ENCODE measurements at regions not wholly inside any gene's neighbourhood (a gene's known extent, or its start where the extent isn't known, plus 50 kb on each side); places are given as distances from the start of the nearest gene placed in this dataset.

DNA sequence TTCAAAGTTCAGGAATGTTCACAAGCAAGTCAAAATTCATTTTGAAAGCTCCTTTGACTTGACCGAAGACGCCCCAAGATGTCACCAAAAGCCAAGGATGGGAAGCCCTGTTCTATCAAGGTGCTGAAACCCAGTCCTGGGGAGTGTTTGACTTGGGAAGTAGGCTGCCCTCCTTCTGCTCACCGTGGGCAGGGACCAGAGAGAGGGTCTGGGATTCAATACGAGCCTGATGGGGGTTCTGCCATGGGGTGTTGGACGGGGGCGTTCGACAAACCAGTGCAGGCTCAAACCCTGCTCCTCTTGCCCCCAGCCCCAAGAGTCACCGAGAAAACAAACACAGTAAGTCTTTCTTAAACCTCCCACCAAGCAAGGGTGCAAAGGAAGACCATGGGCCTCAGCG is 150.1 kb upstream of the DIO3 start:
- Histone ChIP-seq H3K14ac (ENCODE audit: low read length in 2 of 2) (no peak overlapping the region), H2BK5ac (ENCODE audit: low read depth, low read length, poor library complexity, severe bottlenecking) (no peak overlapping the region), H3K4me2 (ENCODE audit: low read length, poor library complexity, severe bottlenecking) (no peak overlapping the region), H3K23ac (ENCODE audit: low read length in 2 of 2) (no peak overlapping the region), H4K8ac (ENCODE audit: low read length) (no peak overlapping the region), H3K4ac (ENCODE audit: low read depth in 1 of 2, low read length in 2 of 2) (no peak overlapping the region), H3K4me1 (ENCODE audit: control insufficient read depth, insufficient read depth, low read depth, low read length) (no peaks in the 10 kb centered on the region), H2AK5ac (ENCODE audit: low read length, severe bottlenecking) (no peak overlapping the region), H3K9ac (ENCODE audit: low read length) (no peak overlapping the region), H2BK120ac (ENCODE audit: low read depth, low read length) (no peak overlapping the region), H3K27ac (ENCODE audit: low read length, poor library complexity, severe bottlenecking) (no peak overlapping the region), H2BK15ac (ENCODE audit: low read depth, poor library complexity, severe bottlenecking) (no peak overlapping the region), H3K79me1 (replicated peaks; ENCODE audit: low read length, poor library complexity, severe bottlenecking) (no peaks in the 10 kb centered on the region), H2AFZ (ENCODE audit: low read depth, low read length) (no peak overlapping the region), H3K36me3 (ENCODE audit: control insufficient read depth in 1 of 2, insufficient read depth in 2 of 2, low read depth in 1 of 2, low read length in 2 of 2) (no peaks in the 10 kb centered on the region), H4K91ac (ENCODE audit: low read length) (no peak overlapping the region), H2BK12ac (ENCODE audit: low read length in 2 of 2) (no peak overlapping the region), H3K18ac (ENCODE audit: low read depth in 1 of 2, low read length in 2 of 2) (no peak overlapping the region), H3K27me3 (ENCODE audit: control insufficient read depth in 1 of 2, insufficient read depth in 1 of 2, low read length in 2 of 2) (peaks cover 0 to 41% of the 10 kb centered on the region in 2 experiments), H3K4me3 (ENCODE audit: insufficient read depth in 1 of 2, low read depth in 1 of 2, low read length in 2 of 2) (no peak overlapping the region), H3K9me3 (ENCODE audit: control insufficient read depth, low read length) (no peaks in the 10 kb centered on the region)
- WGBS, result 86% methylated on average over 9 of the region's 9 CpGs
- no peak for DNase-seq

DNA sequence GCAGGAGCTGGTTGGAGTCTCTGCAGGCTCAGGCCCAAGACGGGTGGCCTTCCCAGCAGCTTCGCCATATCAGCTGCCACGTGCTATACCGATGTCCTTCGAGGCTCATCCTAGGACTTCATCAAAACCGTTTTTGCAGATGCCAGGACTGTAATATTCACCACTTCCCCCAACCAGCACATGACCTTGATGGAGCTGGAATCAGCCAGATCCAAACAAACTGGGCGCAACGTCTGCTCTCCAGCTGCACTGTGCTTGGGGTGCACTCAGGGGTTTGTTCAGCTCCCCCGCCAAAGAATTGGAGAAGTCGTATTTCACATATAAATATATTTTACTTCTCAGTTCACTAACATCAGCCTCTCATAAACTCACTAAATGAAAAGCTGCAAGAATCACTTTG is 149.5 kb upstream of the DIO3 start:
- Histone ChIP-seq H2AK5ac (ENCODE audit: low read length, severe bottlenecking) (no peak overlapping the region), H3K4me1 (ENCODE audit: control insufficient read depth, insufficient read depth, low read depth, low read length) (no peaks in the 10 kb centered on the region), H3K27me3 (ENCODE audit: control insufficient read depth in 1 of 2, insufficient read depth in 1 of 2, low read length in 2 of 2) (peaks cover 0 to 44% of the 10 kb centered on the region in 2 experiments), H3K4me3 (ENCODE audit: insufficient read depth in 1 of 2, low read depth in 1 of 2, low read length in 2 of 2) (no peak overlapping the region), H3K27ac (ENCODE audit: low read length, poor library complexity, severe bottlenecking) (no peak overlapping the region), H2BK15ac (ENCODE audit: low read depth, poor library complexity, severe bottlenecking) (no peak overlapping the region), H3K4me2 (ENCODE audit: low read length, poor library complexity, severe bottlenecking) (no peak overlapping the region), H4K91ac (ENCODE audit: low read length) (no peak overlapping the region), H3K18ac (ENCODE audit: low read depth in 1 of 2, low read length in 2 of 2) (no peak overlapping the region), H2BK12ac (ENCODE audit: low read length in 2 of 2) (no peak overlapping the region), H2AFZ (ENCODE audit: low read depth, low read length) (no peak overlapping the region), H3K9ac (ENCODE audit: low read length) (no peak overlapping the region), H4K8ac (ENCODE audit: low read length) (no peak overlapping the region), H3K14ac (ENCODE audit: low read length in 2 of 2) (no peak overlapping the region), H3K9me3 (ENCODE audit: control insufficient read depth, low read length) (no peaks in the 10 kb centered on the region), H2BK5ac (ENCODE audit: low read depth, low read length, poor library complexity, severe bottlenecking) (no peak overlapping the region), H2BK120ac (ENCODE audit: low read depth, low read length) (no peak overlapping the region), H3K23ac (ENCODE audit: low read length in 2 of 2) (no peak overlapping the region), H3K36me3 (ENCODE audit: control insufficient read depth in 1 of 2, insufficient read depth in 2 of 2, low read depth in 1 of 2, low read length in 2 of 2) (no peaks in the 10 kb centered on the region), H3K79me1 (replicated peaks; ENCODE audit: low read length, poor library complexity, severe bottlenecking) (no peaks in the 10 kb centered on the region), H3K4ac (ENCODE audit: low read depth in 1 of 2, low read length in 2 of 2) (no peak overlapping the region)
- DNase-seq, result no peak
- 86% methylated on average over 9 of the region's 10 CpGs for WGBS

DNA sequence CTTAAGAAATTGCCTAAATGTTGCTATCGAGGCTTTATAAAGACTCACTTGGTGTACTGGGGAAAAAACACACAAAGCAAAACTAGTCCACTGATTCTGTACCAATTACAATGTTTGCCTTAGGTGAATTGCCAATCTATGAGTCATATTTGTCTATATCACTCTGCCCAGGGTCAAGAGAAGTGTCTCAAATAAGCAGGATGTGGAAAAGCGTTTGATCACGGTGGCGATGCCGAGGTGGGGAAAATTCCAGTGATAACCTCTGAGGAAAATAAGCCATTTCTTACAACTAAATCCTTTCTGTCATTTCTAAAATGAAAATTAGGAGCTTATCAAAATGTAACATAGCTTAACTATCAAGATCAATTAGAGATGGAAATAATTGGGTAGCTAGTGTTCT is 148.6 kb upstream of the DIO3 start:
- Histone ChIP-seq H3K4me3 (ENCODE audit: insufficient read depth in 1 of 2, low read depth in 1 of 2, low read length in 2 of 2) (no peak overlapping the region), H3K18ac (ENCODE audit: low read depth in 1 of 2, low read length in 2 of 2) (no peak overlapping the region), H2BK120ac (ENCODE audit: low read depth, low read length) (no peak overlapping the region), H3K27me3 (ENCODE audit: control insufficient read depth in 1 of 2, insufficient read depth in 1 of 2, low read length in 2 of 2) (peaks cover 0 to 39% of the 10 kb centered on the region in 2 experiments), H3K36me3 (ENCODE audit: control insufficient read depth in 1 of 2, insufficient read depth in 2 of 2, low read depth in 1 of 2, low read length in 2 of 2) (no peaks in the 10 kb centered on the region), H2BK12ac (ENCODE audit: low read length in 2 of 2) (no peak overlapping the region), H3K4me2 (ENCODE audit: low read length, poor library complexity, severe bottlenecking) (no peak overlapping the region), H3K79me1 (replicated peaks; ENCODE audit: low read length, poor library complexity, severe bottlenecking) (no peaks in the 10 kb centered on the region), H4K8ac (ENCODE audit: low read length) (no peak overlapping the region), H3K23ac (ENCODE audit: low read length in 2 of 2) (no peak overlapping the region), H4K91ac (ENCODE audit: low read length) (no peak overlapping the region), H3K14ac (ENCODE audit: low read length in 2 of 2) (no peak overlapping the region), H2BK5ac (ENCODE audit: low read depth, low read length, poor library complexity, severe bottlenecking) (no peak overlapping the region), H2AFZ (ENCODE audit: low read depth, low read length) (no peak overlapping the region), H3K9ac (ENCODE audit: low read length) (no peak overlapping the region), H3K9me3 (ENCODE audit: control insufficient read depth, low read length) (peaks cover 1% of the 10 kb centered on the region), H2AK5ac (ENCODE audit: low read length, severe bottlenecking) (no peak overlapping the region), H3K27ac (ENCODE audit: low read length, poor library complexity, severe bottlenecking) (no peak overlapping the region), H3K4me1 (ENCODE audit: control insufficient read depth, insufficient read depth, low read depth, low read length) (no peaks in the 10 kb centered on the region), H3K4ac (ENCODE audit: low read depth in 1 of 2, low read length in 2 of 2) (no peak overlapping the region), H2BK15ac (ENCODE audit: low read depth, poor library complexity, severe bottlenecking) (no peak overlapping the region)
- WGBS, result no CpG with 5 or more reads among the region's 5 CpGs
- DNase-seq, result no peak

DNA sequence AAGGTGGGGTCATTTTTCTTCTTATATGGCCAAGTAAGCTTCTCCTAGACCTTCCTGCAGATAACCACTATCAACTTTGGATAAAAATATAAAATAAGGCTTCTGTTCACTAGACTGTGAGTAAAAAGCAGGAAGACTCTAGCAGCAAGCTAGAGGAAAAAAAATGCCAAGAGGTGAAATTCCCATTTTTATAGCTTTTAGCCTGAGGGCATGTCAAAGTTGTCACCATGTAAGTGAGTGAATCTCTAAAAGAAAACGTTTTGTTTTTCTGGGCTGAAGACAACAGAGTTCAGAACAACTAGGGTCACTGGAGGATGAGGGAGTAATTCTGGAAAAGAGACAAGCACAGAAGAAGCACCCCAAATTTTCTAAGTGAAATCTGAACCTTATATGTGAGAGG is 143.9 kb upstream of the DIO3 start:
- Histone ChIP-seq H3K4me3 (ENCODE audit: insufficient read depth in 1 of 2, low read depth in 1 of 2, low read length in 2 of 2) (no peak overlapping the region), H2BK120ac (ENCODE audit: low read depth, low read length) (no peak overlapping the region), H4K91ac (ENCODE audit: low read length) (no peak overlapping the region), H3K9me3 (ENCODE audit: control insufficient read depth, low read length) (peaks cover 14% of the 10 kb centered on the region), H2AFZ (ENCODE audit: low read depth, low read length) (no peak overlapping the region), H3K4me1 (ENCODE audit: control insufficient read depth, insufficient read depth, low read depth, low read length) (no peaks in the 10 kb centered on the region), H2AK5ac (ENCODE audit: low read length, severe bottlenecking) (no peak overlapping the region), H2BK5ac (ENCODE audit: low read depth, low read length, poor library complexity, severe bottlenecking) (no peak overlapping the region), H3K4me2 (ENCODE audit: low read length, poor library complexity, severe bottlenecking) (no peak overlapping the region), H3K23ac (ENCODE audit: low read length in 2 of 2) (no peak overlapping the region), H3K27ac (ENCODE audit: low read length, poor library complexity, severe bottlenecking) (no peak overlapping the region), H2BK12ac (ENCODE audit: low read length in 2 of 2) (no peak overlapping the region), H3K27me3 (ENCODE audit: control insufficient read depth in 1 of 2, insufficient read depth in 1 of 2, low read length in 2 of 2) (peaks cover 0 to 20% of the 10 kb centered on the region in 2 experiments), H4K8ac (ENCODE audit: low read length) (no peak overlapping the region), H3K9ac (ENCODE audit: low read length) (no peak overlapping the region), H3K18ac (ENCODE audit: low read depth in 1 of 2, low read length in 2 of 2) (no peak overlapping the region), H3K36me3 (ENCODE audit: control insufficient read depth in 1 of 2, insufficient read depth in 2 of 2, low read depth in 1 of 2, low read length in 2 of 2) (no peaks in the 10 kb centered on the region), H2BK15ac (ENCODE audit: low read depth, poor library complexity, severe bottlenecking) (no peak overlapping the region), H3K79me1 (replicated peaks; ENCODE audit: low read length, poor library complexity, severe bottlenecking) (no peaks in the 10 kb centered on the region), H3K4ac (ENCODE audit: low read depth in 1 of 2, low read length in 2 of 2) (no peak overlapping the region), H3K14ac (ENCODE audit: low read length in 2 of 2) (no peak overlapping the region)
- WGBS, result 33% methylated on average over 1 of the region's 1 CpG
- DNase-seq, result no peak
